HG03108 (cell line): ENCODE measurements at regions not wholly inside any gene's neighbourhood (a gene's known extent, or its start where the extent isn't known, plus 50 kb on each side); places are given as distances from the start of the nearest gene placed in this dataset.

Experiments used
- ATAC-seq: cut with Tn5 transposase; IDR thresholded peaks from one replicate; pipeline ENCODE4 v1.9.1; 2021; ENCODE audit warnings: moderate library complexity; ENCODE audit not compliant: unreplicated experiment

- no peak for ATAC-seq
Observed at GRCh38 chr14:48456051-48456450, 780.6 kb upstream of the MDGA2 start.

GRCh38 chr14:48454887-48455286 lies 779.5 kb upstream of the MDGA2 start:
- no peak for ATAC-seq

GRCh38 chr14:48452437-48452995 lies 777.1 kb upstream of the MDGA2 start:
- ATAC-seq: no peak

- ATAC-seq: no peak
Observed at GRCh38 chr14:48435221-48435620, 759.8 kb upstream of the MDGA2 start.

- ATAC-seq: no peak
Observed at GRCh38 chr14:48430805-48431204, 755.4 kb upstream of the MDGA2 start.

GRCh38 chr14:48429512-48429911 lies 754.1 kb upstream of the MDGA2 start:
- no peak for ATAC-seq

- no peak for ATAC-seq
Observed at GRCh38 chr14:48417715-48418500, 742.5 kb upstream of the MDGA2 start.

GRCh38 chr14:48401321-48401720 lies 725.9 kb upstream of the MDGA2 start:
- no peak for ATAC-seq

GRCh38 chr14:48398675-48399282 lies 723.4 kb upstream of the MDGA2 start:
- no peak for ATAC-seq

GRCh38 chr14:48391661-48392060 lies 716.3 kb upstream of the MDGA2 start:
- ATAC-seq: no peak

- ATAC-seq: no peak
Observed at GRCh38 chr14:48390346-48390745, 714.9 kb upstream of the MDGA2 start.

- ATAC-seq: no peak
Observed at GRCh38 chr14:48384821-48385220, 709.4 kb upstream of the MDGA2 start.

- no peak for ATAC-seq
Observed at GRCh38 chr14:48382961-48383360, 707.6 kb upstream of the MDGA2 start.

GRCh38 chr14:48378541-48378940 lies 703.1 kb upstream of the MDGA2 start:
- ATAC-seq: no peak

- no peak for ATAC-seq
Observed at GRCh38 chr14:48373981-48374380, 698.6 kb upstream of the MDGA2 start.

- no peak for ATAC-seq
Observed at GRCh38 chr14:48350971-48351370, 675.6 kb upstream of the MDGA2 start.

GRCh38 chr14:48349689-48350088 lies 674.3 kb upstream of the MDGA2 start:
- no peak for ATAC-seq

- no peak for ATAC-seq
Observed at GRCh38 chr14:48341069-48341468, 665.7 kb upstream of the MDGA2 start.

GRCh38 chr14:48333221-48333920 lies 658.0 kb upstream of the MDGA2 start:
- ATAC-seq: no peak

GRCh38 chr14:48331421-48331820 lies 656.0 kb upstream of the MDGA2 start:
- no peak for ATAC-seq

- ATAC-seq: no peak
Observed at GRCh38 chr14:48325486-48325885, 650.1 kb upstream of the MDGA2 start.

GRCh38 chr14:48323665-48324064 lies 648.3 kb upstream of the MDGA2 start:
- ATAC-seq: no peak
